ENCODE measurements at regions not wholly inside any gene's neighbourhood (a gene's known extent, or its start where the extent isn't known, plus 50 kb on each side); places are given as distances from the start of the nearest gene placed in this dataset.

- DNase-seq (ENCODE audit: low spot score), result no peak
- TF ChIP-seq, protein P1, sequence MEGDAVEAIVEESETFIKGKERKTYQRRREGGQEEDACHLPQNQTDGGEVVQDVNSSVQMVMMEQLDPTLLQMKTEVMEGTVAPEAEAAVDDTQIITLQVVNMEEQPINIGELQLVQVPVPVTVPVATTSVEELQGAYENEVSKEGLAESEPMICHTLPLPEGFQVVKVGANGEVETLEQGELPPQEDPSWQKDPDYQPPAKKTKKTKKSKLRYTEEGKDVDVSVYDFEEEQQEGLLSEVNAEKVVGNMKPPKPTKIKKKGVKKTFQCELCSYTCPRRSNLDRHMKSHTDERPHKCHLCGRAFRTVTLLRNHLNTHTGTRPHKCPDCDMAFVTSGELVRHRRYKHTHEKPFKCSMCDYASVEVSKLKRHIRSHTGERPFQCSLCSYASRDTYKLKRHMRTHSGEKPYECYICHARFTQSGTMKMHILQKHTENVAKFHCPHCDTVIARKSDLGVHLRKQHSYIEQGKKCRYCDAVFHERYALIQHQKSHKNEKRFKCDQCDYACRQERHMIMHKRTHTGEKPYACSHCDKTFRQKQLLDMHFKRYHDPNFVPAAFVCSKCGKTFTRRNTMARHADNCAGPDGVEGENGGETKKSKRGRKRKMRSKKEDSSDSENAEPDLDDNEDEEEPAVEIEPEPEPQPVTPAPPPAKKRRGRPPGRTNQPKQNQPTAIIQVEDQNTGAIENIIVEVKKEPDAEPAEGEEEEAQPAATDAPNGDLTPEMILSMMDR (IDR thresholded peaks at IDR 0.05; ENCODE audit: extremely low read depth, missing control alignments), result no peak
Measured at GRCh38 chr10:53236941-53237340, 464.4 kb upstream of the MBL2 start.

GRCh38 chr10:53233749-53234148 lies 461.2 kb upstream of the MBL2 start:
- DNase-seq (ENCODE audit: low spot score), result no peak
- TF ChIP-seq, protein P1 (IDR thresholded peaks at IDR 0.05; ENCODE audit: extremely low read depth, missing control alignments), result no peak

GRCh38 chr10:53230651-53231050 lies 458.1 kb upstream of the MBL2 start:
- TF ChIP-seq, protein P1 (IDR thresholded peaks at IDR 0.05; ENCODE audit: extremely low read depth, missing control alignments), result no peak
- DNase-seq (ENCODE audit: low spot score), result no peak

- TF ChIP-seq, protein P1 (IDR thresholded peaks at IDR 0.05; ENCODE audit: extremely low read depth, missing control alignments), result no peak
- no peak for DNase-seq (ENCODE audit: low spot score)
Measured at GRCh38 chr10:53223851-53224250, 451.3 kb upstream of the MBL2 start.

GRCh38 chr10:53222806-53223205 lies 450.2 kb upstream of the MBL2 start:
- TF ChIP-seq, protein P1 (IDR thresholded peaks at IDR 0.05; ENCODE audit: extremely low read depth, missing control alignments), result no peak
- DNase-seq (ENCODE audit: low spot score), result no peak

- DNase-seq (ENCODE audit: low spot score), result no peak
- TF ChIP-seq, protein P1 (IDR thresholded peaks at IDR 0.05; ENCODE audit: extremely low read depth, missing control alignments), result no peak
Measured at GRCh38 chr10:53209944-53210611, 437.5 kb upstream of the MBL2 start.

- DNase-seq (ENCODE audit: low spot score), result no peak
- TF ChIP-seq, protein P1 (IDR thresholded peaks at IDR 0.05; ENCODE audit: extremely low read depth, missing control alignments), result no peak
Measured at GRCh38 chr10:53183733-53184132, 411.1 kb upstream of the MBL2 start.
